ENCODE measurements at regions not wholly inside any gene's neighbourhood (a gene's known extent, or its start where the extent isn't known, plus 50 kb on each side); places are given as distances from the start of the nearest gene placed in this dataset.
A peak's percentile ranks its signal among the peaks of the same experiment; 100 is the strongest.

GRCh38 chr9:87071473-87071872 is 124.2 kb upstream of the GAS1 start:
- no peak overlapping the region for H3K4me3 ChIP-seq
- no peaks in the 10 kb centered on the region for H3K27me3 ChIP-seq
- H3K36me3 ChIP-seq, result no peaks in the 10 kb centered on the region
- DNase-seq, result no peak
- no peaks in the 10 kb centered on the region for H3K9me3 ChIP-seq

GRCh38 chr9:87073692-87074091 is 126.4 kb upstream of the GAS1 start:
- Histone ChIP-seq H3K27me3 (no peaks in the 10 kb centered on the region), H3K9me3 (no peaks in the 10 kb centered on the region), H3K4me3 (no peak overlapping the region), H3K36me3 (no peaks in the 10 kb centered on the region)
- DNase-seq, result no peak

GRCh38 chr9:87075537-87075936 is 128.2 kb upstream of the GAS1 start:
- Histone ChIP-seq H3K36me3 (no peaks in the 10 kb centered on the region), H3K27me3 (no peaks in the 10 kb centered on the region), H3K4me3 (no peak overlapping the region), H3K9me3 (no peaks in the 10 kb centered on the region)
- DNase-seq, result no peak

- no peaks in the 10 kb centered on the region for H3K9me3 ChIP-seq
- H3K36me3 ChIP-seq, result no peaks in the 10 kb centered on the region
- H3K4me3 ChIP-seq, result no peak overlapping the region
- no peaks in the 10 kb centered on the region for H3K27me3 ChIP-seq
- DNase-seq, result no peak
These were observed 129.5 kb upstream of the GAS1 start for GRCh38 chr9:87076825-87077224.

- no peak for DNase-seq
These were observed 130.7 kb upstream of the GAS1 start for GRCh38 chr9:87077986-87078385.

GRCh38 chr9:87080512-87081264 is 133.4 kb upstream of the GAS1 start:
- no peak for DNase-seq
- H3K27me3 ChIP-seq, result no peaks in the 10 kb centered on the region
- no peaks in the 10 kb centered on the region for H3K36me3 ChIP-seq
- H3K9me3 ChIP-seq, result no peaks in the 10 kb centered on the region
- H3K4me3 ChIP-seq, result no peak overlapping the region

More at GRCh38 chr9:87077986-87078385, 130.7 kb upstream of the GAS1 start:
- Histone ChIP-seq H3K9me3 (no peaks in the 10 kb centered on the region), H3K27me3 (no peaks in the 10 kb centered on the region), H3K4me3 (no peak overlapping the region), H3K36me3 (no peaks in the 10 kb centered on the region)

GRCh38 chr9:87081503-87081902 is 134.2 kb upstream of the GAS1 start:
- DNase-seq, result no peak
- Histone ChIP-seq H3K27me3 (no peaks in the 10 kb centered on the region), H3K36me3 (no peaks in the 10 kb centered on the region), H3K9me3 (no peaks in the 10 kb centered on the region), H3K4me3 (no peak overlapping the region)

- 0 out of 2 replicates have a peak, but pooled peaks cover 4% of the 10 kb centered on the region for H3K9me3 ChIP-seq
- no peak for DNase-seq
- H3K36me3 ChIP-seq, result no peaks in the 10 kb centered on the region
- no peaks in the 10 kb centered on the region for H3K27me3 ChIP-seq
- no peak overlapping the region for H3K4me3 ChIP-seq
These were observed 136.7 kb upstream of the GAS1 start for GRCh38 chr9:87083986-87084385.

- no peaks in the 10 kb centered on the region for H3K36me3 ChIP-seq
- no peaks in the 10 kb centered on the region for H3K27me3 ChIP-seq
- H3K9me3 ChIP-seq, result 0 out of 2 replicates have a peak, but pooled peaks cover 4% of the 10 kb centered on the region
- H3K4me3 ChIP-seq, result no peak overlapping the region
- no peak for DNase-seq
These were observed 137.1 kb upstream of the GAS1 start for GRCh38 chr9:87084407-87084806.

GRCh38 chr9:87085073-87085472 is 137.8 kb upstream of the GAS1 start:
- Histone ChIP-seq H3K27me3 (no peaks in the 10 kb centered on the region), H3K36me3 (no peaks in the 10 kb centered on the region), H3K4me3 (no peak overlapping the region), H3K9me3 (0 out of 2 replicates have a peak, but pooled peaks cover 4% of the 10 kb centered on the region)
- DNase-seq, result no peak

GRCh38 chr9:87085521-87085920 is 138.2 kb upstream of the GAS1 start:
- H3K4me3 ChIP-seq, result no peak overlapping the region
- DNase-seq, result no peak
- H3K9me3 ChIP-seq, result 0 out of 2 replicates have a peak, but pooled peaks cover 4% of the 10 kb centered on the region
- no peaks in the 10 kb centered on the region for H3K36me3 ChIP-seq
- no peaks in the 10 kb centered on the region for H3K27me3 ChIP-seq

- no peaks in the 10 kb centered on the region for H3K36me3 ChIP-seq
- H3K4me3 ChIP-seq, result no peak overlapping the region
- H3K27me3 ChIP-seq, result no peaks in the 10 kb centered on the region
- DNase-seq, result no peak
- H3K9me3 ChIP-seq, result 0 out of 2 replicates have a peak, but pooled peaks cover 4% of the 10 kb centered on the region
These were observed 139.0 kb upstream of the GAS1 start for GRCh38 chr9:87086221-87086818.

- no peaks in the 10 kb centered on the region for H3K27me3 ChIP-seq
- H3K9me3 ChIP-seq, result 0 out of 2 replicates have a peak, but pooled peaks cover 4% of the 10 kb centered on the region
- no peaks in the 10 kb centered on the region for H3K36me3 ChIP-seq
- peak; percentile 31 for DNase-seq
- no peak overlapping the region for H3K4me3 ChIP-seq
These were observed 139.9 kb upstream of the GAS1 start for GRCh38 chr9:87087197-87087596.

- H3K27me3 ChIP-seq, result no peaks in the 10 kb centered on the region
- H3K9me3 ChIP-seq, result 0 out of 2 replicates have a peak, but pooled peaks cover 4% of the 10 kb centered on the region
- no peak overlapping the region for H3K4me3 ChIP-seq
- no peaks in the 10 kb centered on the region for H3K36me3 ChIP-seq
- no peak for DNase-seq
These were observed 140.9 kb upstream of the GAS1 start for GRCh38 chr9:87088192-87088591.

GRCh38 chr9:87088621-87089365 is 141.5 kb upstream of the GAS1 start:
- Histone ChIP-seq H3K9me3 (0 out of 2 replicates have a peak, but pooled peaks cover 4% of the 10 kb centered on the region), H3K36me3 (no peaks in the 10 kb centered on the region), H3K27me3 (no peaks in the 10 kb centered on the region), H3K4me3 (no peak overlapping the region)
- DNase-seq, result no peak

GRCh38 chr9:87089506-87089905 is 142.2 kb upstream of the GAS1 start:
- DNase-seq, result no peak
- Histone ChIP-seq H3K36me3 (no peaks in the 10 kb centered on the region), H3K27me3 (no peaks in the 10 kb centered on the region), H3K4me3 (no peak overlapping the region), H3K9me3 (0 out of 2 replicates have a peak, but pooled peaks cover 4% of the 10 kb centered on the region)

GRCh38 chr9:87089929-87090328 is 142.6 kb upstream of the GAS1 start:
- Histone ChIP-seq H3K27me3 (no peaks in the 10 kb centered on the region), H3K36me3 (no peaks in the 10 kb centered on the region), H3K9me3 (0 out of 2 replicates have a peak, but pooled peaks cover 4% of the 10 kb centered on the region), H3K4me3 (no peak overlapping the region)
- no peak for DNase-seq

Data from MG63 (cell line).